Colonic mucosa (tissue), 4 donors: ENCODE measurements at regions not wholly inside any gene's neighbourhood (a gene's known extent, or its start where the extent isn't known, plus 50 kb on each side); places are given as distances from the start of the nearest gene placed in this dataset.

Experiments
- DNase-seq: peaks from one replicate; pipeline ENCODE4 v3.0.0-alpha.2; 2020
- H3K27ac ChIP-seq: fragments of 200-600 bp; one replicate; pipeline ENCODE4 v1.8.0; 2021
- H3K27me3 ChIP-seq: fragments of 200-600 bp; one replicate; pipeline ENCODE4 v1.8.0; 2021
- H3K36me3 ChIP-seq: fragments of 200-600 bp; one replicate; pipeline ENCODE4 v1.8.0; 2021
- H3K4me1 ChIP-seq: fragments of 200-600 bp; one replicate; pipeline ENCODE4 v1.8.0; 2021; ENCODE audit warnings: mild to moderate bottlenecking
- H3K4me3 ChIP-seq: fragments of 200-600 bp; one replicate; pipeline ENCODE4 v1.8.0; 2021
- H3K9ac ChIP-seq, 2 donors: one replicate each; pipeline ENCODE4 v1.7.0; 2013; ENCODE audit warnings: control low read depth in 2 of 2, low read depth in 2 of 2, low read length in 2 of 2
- H3K9me3 ChIP-seq: fragments of 200-600 bp; one replicate; pipeline ENCODE4 v1.8.0; 2021
- intact Hi-C: fragments of 100-400 bp; cut with DNase I; formaldehyde crosslinking; loops from one replicate; pipeline ENCODE4 v1.14.1; 2022
- TF ChIP-seq, protein P1 (sequence below): fragments of 200-600 bp; IDR thresholded peaks from one replicate; pipeline ENCODE4 v1.8.0; 2022; ENCODE audit warnings: antibody characterized with exemption, mild to moderate bottlenecking
- donor health status: healthy.
- donor health status: DM: no; HTN: no; CAD: no.
- donor health status: DM: no; HTN: no; CAD: no.

DNA sequence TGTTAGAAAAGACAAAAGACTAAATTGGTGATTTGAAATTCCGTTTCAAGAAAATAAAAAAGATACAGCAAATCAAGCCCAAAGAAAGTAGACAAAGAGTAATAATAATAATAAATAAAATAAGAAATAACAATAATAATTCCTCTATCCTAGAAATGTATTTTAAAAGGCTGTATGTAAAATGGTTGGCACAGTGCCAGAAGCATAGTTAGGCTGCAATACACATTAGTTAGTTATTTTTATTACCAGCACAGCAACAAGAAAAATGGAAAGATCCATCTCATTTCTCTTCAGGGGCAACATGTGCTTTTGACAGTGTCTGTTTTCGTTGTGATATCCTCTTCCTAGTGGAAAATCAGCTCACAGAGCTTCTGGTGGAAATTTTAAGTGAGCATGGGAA lies 174.1 kb upstream of the TMTC1 start:
- intact Hi-C loops = no loop called here
- Histone ChIP-seq H3K36me3 (no peaks in the 10 kb centered on the region), H3K9me3 (no peaks in the 10 kb centered on the region), H3K27ac (no peak overlapping the region), H3K4me1 (no peaks in the 10 kb centered on the region), H3K4me3 (no peak overlapping the region), H3K27me3 (no peaks in the 10 kb centered on the region), H3K9ac (no peak overlapping the region)
- TF ChIP-seq, protein P1, sequence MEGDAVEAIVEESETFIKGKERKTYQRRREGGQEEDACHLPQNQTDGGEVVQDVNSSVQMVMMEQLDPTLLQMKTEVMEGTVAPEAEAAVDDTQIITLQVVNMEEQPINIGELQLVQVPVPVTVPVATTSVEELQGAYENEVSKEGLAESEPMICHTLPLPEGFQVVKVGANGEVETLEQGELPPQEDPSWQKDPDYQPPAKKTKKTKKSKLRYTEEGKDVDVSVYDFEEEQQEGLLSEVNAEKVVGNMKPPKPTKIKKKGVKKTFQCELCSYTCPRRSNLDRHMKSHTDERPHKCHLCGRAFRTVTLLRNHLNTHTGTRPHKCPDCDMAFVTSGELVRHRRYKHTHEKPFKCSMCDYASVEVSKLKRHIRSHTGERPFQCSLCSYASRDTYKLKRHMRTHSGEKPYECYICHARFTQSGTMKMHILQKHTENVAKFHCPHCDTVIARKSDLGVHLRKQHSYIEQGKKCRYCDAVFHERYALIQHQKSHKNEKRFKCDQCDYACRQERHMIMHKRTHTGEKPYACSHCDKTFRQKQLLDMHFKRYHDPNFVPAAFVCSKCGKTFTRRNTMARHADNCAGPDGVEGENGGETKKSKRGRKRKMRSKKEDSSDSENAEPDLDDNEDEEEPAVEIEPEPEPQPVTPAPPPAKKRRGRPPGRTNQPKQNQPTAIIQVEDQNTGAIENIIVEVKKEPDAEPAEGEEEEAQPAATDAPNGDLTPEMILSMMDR = no peak
- no peak for DNase-seq

DNA sequence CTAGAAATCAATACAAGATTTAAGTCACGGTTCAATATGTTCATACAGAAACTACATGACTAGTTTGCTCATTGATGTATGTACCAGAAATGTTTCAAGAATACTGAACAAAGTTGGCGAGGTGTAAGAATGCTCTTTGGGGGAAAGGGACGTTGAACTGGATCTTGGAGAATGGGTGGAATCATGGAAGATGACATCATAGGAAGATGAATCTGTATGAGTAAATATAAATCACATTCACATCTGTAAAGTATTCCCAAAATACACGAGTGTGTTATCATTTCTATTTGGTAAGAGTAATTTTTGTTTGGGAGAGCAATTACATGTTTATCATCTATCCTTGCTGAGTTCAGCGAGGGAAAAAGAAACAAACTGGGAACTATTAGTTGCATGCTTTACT lies 162.2 kb upstream of the TMTC1 start:
- Histone ChIP-seq H3K9ac (no peak overlapping the region), H3K4me1 (no peaks in the 10 kb centered on the region), H3K27me3 (no peaks in the 10 kb centered on the region), H3K9me3 (no peaks in the 10 kb centered on the region), H3K36me3 (no peaks in the 10 kb centered on the region), H3K27ac (no peak overlapping the region), H3K4me3 (no peak overlapping the region)
- TF ChIP-seq, protein P1 = no peak
- no peak for DNase-seq
- intact Hi-C loops = no loop called here

DNA sequence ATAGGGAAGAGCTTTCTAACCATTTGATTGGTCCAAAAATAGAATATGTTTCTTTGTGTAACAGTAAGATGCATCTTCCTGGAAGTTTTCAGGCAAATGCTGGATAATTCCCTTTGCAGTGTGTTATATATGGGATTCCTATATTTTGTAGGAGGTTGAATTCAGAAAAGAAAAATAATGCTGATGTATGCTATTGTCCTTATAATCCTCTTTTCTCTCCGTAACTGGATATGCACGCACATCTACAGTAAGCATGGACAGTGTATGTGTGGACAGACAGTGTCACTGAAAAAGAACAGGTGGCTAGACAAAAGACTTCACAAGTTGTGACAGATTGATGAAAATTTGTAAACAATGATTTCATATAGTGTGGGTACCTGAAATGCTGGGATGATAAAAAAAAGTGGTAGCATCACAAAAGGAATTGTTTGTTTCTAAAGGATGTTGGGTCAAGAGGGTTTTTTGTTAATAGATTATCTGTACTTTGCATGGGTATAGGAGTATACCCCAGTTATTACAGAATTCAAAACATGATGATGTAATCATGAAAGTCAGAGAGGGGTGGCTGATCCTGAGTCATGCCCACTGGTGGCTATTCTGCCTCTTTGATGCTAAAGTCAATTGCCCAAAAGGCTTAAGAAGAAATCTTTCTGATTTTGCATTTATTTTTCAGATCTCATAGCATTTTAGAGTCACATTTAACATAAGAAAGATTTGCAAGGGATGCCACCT lies 160.7 kb upstream of the TMTC1 start:
- no peak overlapping the region for H3K27ac ChIP-seq
- no peaks in the 10 kb centered on the region for H3K36me3 ChIP-seq
- no peak overlapping the region for H3K4me3 ChIP-seq
- H3K9ac ChIP-seq = no peak overlapping the region
- no peaks in the 10 kb centered on the region for H3K27me3 ChIP-seq
- DNase-seq = no peak
- TF ChIP-seq, protein P1 = no peak
- no peaks in the 10 kb centered on the region for H3K9me3 ChIP-seq
- no peaks in the 10 kb centered on the region for H3K4me1 ChIP-seq
- intact Hi-C loops = no loop called here

DNA sequence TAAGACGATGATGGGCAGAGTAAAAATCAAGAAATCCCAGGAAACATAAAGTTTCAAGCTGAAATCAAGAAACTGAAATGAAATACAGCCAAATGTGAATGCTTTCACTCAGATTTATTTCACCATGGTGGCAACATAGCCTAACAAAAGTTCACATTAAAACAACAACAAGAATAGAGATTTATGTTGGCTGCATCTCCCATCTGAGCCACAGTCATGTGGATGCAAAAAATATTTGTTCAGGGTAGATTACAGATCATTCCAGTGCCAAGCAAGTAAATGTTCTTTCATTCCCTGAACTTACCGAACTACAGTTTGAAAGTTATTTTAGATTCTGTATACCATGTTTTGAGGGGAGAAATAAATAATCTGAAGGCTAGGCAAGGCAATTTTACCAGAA lies 159.9 kb upstream of the TMTC1 start:
- Histone ChIP-seq H3K27ac (no peak overlapping the region), H3K4me1 (no peaks in the 10 kb centered on the region), H3K4me3 (no peak overlapping the region), H3K9ac (no peak overlapping the region), H3K27me3 (no peaks in the 10 kb centered on the region), H3K36me3 (no peaks in the 10 kb centered on the region), H3K9me3 (no peaks in the 10 kb centered on the region)
- TF ChIP-seq, protein P1 = no peak
- DNase-seq = no peak
- intact Hi-C loops = no loop called here

DNA sequence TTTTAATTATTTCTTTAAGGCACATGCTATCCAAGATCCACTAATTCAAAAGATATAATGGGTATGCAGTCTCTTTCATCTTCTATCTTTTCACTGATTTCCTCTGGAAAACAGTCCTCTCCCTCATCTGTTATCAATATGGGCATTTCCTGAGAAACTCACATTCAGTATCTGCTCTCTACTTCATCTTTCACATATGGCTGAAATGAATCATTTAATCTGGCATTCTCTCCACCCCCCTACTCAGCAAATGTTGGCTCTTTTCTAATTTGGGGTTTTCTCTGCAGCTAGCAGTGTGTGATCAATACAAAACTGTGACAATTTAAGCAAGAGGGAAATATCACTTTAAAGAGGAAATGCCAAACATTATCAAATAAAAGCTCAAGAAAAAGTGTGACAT lies 157.1 kb upstream of the TMTC1 start:
- Histone ChIP-seq H3K4me3 (no peak overlapping the region), H3K36me3 (no peaks in the 10 kb centered on the region), H3K27ac (no peak overlapping the region), H3K9me3 (no peaks in the 10 kb centered on the region), H3K27me3 (no peaks in the 10 kb centered on the region), H3K9ac (no peak overlapping the region), H3K4me1 (no peaks in the 10 kb centered on the region)
- TF ChIP-seq, protein P1 = no peak
- no peak for DNase-seq
- intact Hi-C loops = no loop called here
